Spleen (tissue), 7 donors: ENCODE measurements at regions not wholly inside any gene's neighbourhood (a gene's known extent, or its start where the extent isn't known, plus 50 kb on each side); places are given as distances from the start of the nearest gene placed in this dataset.
"Not testable (repeated sequence)": the region's sequence is repeated elsewhere in the genome, so short reads cannot be mapped to it uniquely, and the experiment has no call there.

ENCODE experiments used
- CTCF ChIP-seq, 11 experiments: fragments of 200-600 bp in 7 of 11; fragments of 450-650 bp in 4 of 11; sonication (generic) in 4 of 11; IDR thresholded peaks in 8 of 11; conservative IDR thresholded peaks in 3 of 11; 1 replicate in 7 of 11; 2 replicates in 4 of 11; pipeline versions ENCODE4 v1.4.0 to v1.8.0; 2016 to 2021; ENCODE audit warnings: antibody characterized with exemption in 11 of 11, inconsistent platforms in 4 of 11, mild to moderate bottlenecking in 1 of 11
- POLR2A ChIP-seq, 3 donors: fragments of 450-650 bp; IDR thresholded peaks; one replicate each; pipeline ENCODE4 v1.5.1; 2017; ENCODE audit warnings: antibody characterized with exemption in 3 of 3, mild to moderate bottlenecking in 1 of 3
- donor health status: DM: no; HTN: no; CAD: no; lungs with moderate emphysema.
- donor health status: DM: no; HTN: no; CAD: no.
- donor health status: DM: no; HTN: no; CAD: no.

- not testable (repeated sequence) for TF ChIP-seq POLR2A (IDR thresholded peaks at IDR 0.05); CTCF (IDR thresholded peaks at IDR 0.05 in 8 of 11, conservative IDR thresholded peaks at IDR 0.05 in 3 of 11)
Measured at GRCh38 chr15:24158306-24158705, 471.2 kb upstream of the NDN start.
